Activated CD8-positive, alpha-beta T cell treated with anti-CD3 and anti-CD28 coated beads, Interleukin-2, amount 10 ng/mL, durations not matched to agents 7 days and 5 days (primary cell): ENCODE measurements at regions not wholly inside any gene's neighbourhood (a gene's known extent, or its start where the extent isn't known, plus 50 kb on each side); places are given as distances from the start of the nearest gene placed in this dataset.
"Not testable (repeated sequence)": the region's sequence is repeated elsewhere in the genome, so short reads cannot be mapped to it uniquely, and the experiment has no call there.

Experiments used
- ATAC-seq: fragments of 150-1000 bp; cut with Tn5 transposase; one replicate; pipeline ENCODE4 v1.10.0; 2021; ENCODE audit warnings: moderate library complexity
- CTCF ChIA-PET: fragments of 350-600 bp; sonication (Branson Sonifier 250); formaldehyde crosslinking; loops from one replicate; lab custom pipeline; 2021; ENCODE audit warnings: antibody characterized with exemption; lab: Charles Lee
- POLR2A ChIA-PET: fragments of 350-600 bp; sonication (Branson Sonifier 250); formaldehyde crosslinking; loops from one replicate; lab custom pipeline; 2021; ENCODE audit warnings: antibody characterized with exemption; lab: Charles Lee
- DNase-seq: peaks from one replicate; pipeline ENCODE4 v3.0.0-alpha.2; 2020
- H3K27ac Mint-ChIP-seq: one replicate; pipeline ENCODE4 v1.8.0; 2021; ENCODE audit warnings: mild to moderate bottlenecking, mixed read lengths
- H3K27me3 Mint-ChIP-seq: one replicate; pipeline ENCODE4 v1.8.0; 2021; ENCODE audit warnings: low read depth, mixed read lengths
- H3K36me3 Mint-ChIP-seq: one replicate; pipeline ENCODE4 v1.8.0; 2021; ENCODE audit warnings: low read depth, mixed read lengths
- H3K4me1 Mint-ChIP-seq: one replicate; pipeline ENCODE4 v1.8.0; 2021; ENCODE audit warnings: low read depth, mixed read lengths
- H3K4me3 Mint-ChIP-seq: one replicate; pipeline ENCODE4 v1.8.0; 2021; ENCODE audit warnings: mild to moderate bottlenecking, mixed read lengths
- H3K9me3 Mint-ChIP-seq: one replicate; pipeline ENCODE4 v1.8.0; 2022; ENCODE audit warnings: mixed read lengths; ENCODE audit not compliant: insufficient read depth

GRCh38 chr18:22302144-22302543, 115.6 kb downstream of the CTAGE1 start:
- no peak for ATAC-seq
- no peak overlapping the region for H3K27ac Mint-ChIP-seq

GRCh38 chr18:22300665-22301636, 116.8 kb downstream of the CTAGE1 start:
- no peak overlapping the region for H3K27ac Mint-ChIP-seq
- no peaks in the 10 kb centered on the region for H3K36me3 Mint-ChIP-seq
- DNase-seq = no peak
- CTCF ChIA-PET = interaction anchor here (0.6 kb wide), 1 partner anchor 239 kb away, joined by 5 read pairs; no protein-coding TSS in a partner anchor
- ATAC-seq = no peak
- H3K27me3 Mint-ChIP-seq = no peaks in the 10 kb centered on the region
- no peak overlapping the region for H3K4me3 Mint-ChIP-seq
- POLR2A ChIA-PET = no interaction called here
- no peaks in the 10 kb centered on the region for H3K4me1 Mint-ChIP-seq
- H3K9me3 Mint-ChIP-seq = no peaks in the 10 kb centered on the region

More at GRCh38 chr18:22302144-22302543, 115.6 kb downstream of the CTAGE1 start:
- Mint-ChIP-seq H3K4me3 (no peak overlapping the region), H3K4me1 (no peaks in the 10 kb centered on the region), H3K36me3 (no peaks in the 10 kb centered on the region), H3K9me3 (no peaks in the 10 kb centered on the region), H3K27me3 (no peaks in the 10 kb centered on the region)
- no peak for DNase-seq
- ChIA-PET CTCF (no interaction called here), POLR2A (no interaction called here)

- ChIA-PET POLR2A (no interaction called here), CTCF (no interaction called here)
- no peaks in the 10 kb centered on the region for H3K9me3 Mint-ChIP-seq
- DNase-seq = no peak
- ATAC-seq = no peak
- H3K4me1 Mint-ChIP-seq = no peaks in the 10 kb centered on the region
- H3K36me3 Mint-ChIP-seq = no peaks in the 10 kb centered on the region
- no peak overlapping the region for H3K27ac Mint-ChIP-seq
- H3K27me3 Mint-ChIP-seq = no peaks in the 10 kb centered on the region
- H3K4me3 Mint-ChIP-seq = no peak overlapping the region
These were observed 120.7 kb downstream of the CTAGE1 start for GRCh38 chr18:22297008-22297407.

DNA sequence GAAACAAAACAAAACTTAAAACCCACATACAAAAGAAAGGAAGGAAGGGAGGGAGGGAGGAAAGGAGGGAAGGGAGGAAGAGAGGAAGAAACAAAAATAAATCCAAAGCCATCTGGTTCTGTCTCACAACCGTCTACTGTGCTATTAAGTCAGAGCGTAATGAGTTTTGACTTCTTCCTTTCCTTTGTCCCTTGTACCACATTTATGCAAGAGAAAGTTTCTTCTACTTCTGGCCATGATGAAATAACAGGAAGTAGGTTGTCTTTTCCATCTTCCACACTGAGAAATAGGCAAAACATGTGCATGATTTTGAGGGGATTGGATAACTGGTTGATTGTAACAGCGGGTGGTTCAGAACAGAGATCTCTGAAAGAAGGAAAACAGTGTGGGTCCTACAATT, 121.4 kb downstream of the CTAGE1 start:
- CTCF ChIA-PET = no interaction called here
- Mint-ChIP-seq H3K36me3 (no peaks in the 10 kb centered on the region), H3K4me3 (no peak overlapping the region), H3K27ac (no peak overlapping the region), H3K27me3 (no peaks in the 10 kb centered on the region), H3K4me1 (no peaks in the 10 kb centered on the region), H3K9me3 (no peaks in the 10 kb centered on the region)
- ATAC-seq (no peak), DNase-seq (no peak)
- POLR2A ChIA-PET = no interaction called here

DNA sequence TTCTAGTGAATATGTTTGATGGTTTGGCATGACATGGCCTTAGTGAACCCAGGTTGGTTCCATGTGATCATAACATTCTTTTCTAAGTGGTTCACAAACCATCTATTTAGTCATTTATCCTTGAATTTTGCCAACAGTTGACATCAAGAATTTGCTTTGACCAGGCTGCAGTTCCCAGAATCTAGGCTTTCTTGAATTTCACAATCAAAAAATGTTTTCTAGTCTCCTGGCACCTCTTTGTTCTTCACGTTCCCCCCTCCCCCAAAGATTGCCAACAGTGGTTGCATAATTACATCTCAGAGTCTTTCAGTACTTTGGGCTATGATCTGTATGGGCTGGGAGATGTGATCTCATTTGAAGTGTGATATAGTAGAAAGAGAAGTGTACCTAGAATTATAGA, 124.0 kb downstream of the GATA6 start:
- H3K4me1 Mint-ChIP-seq = no peaks in the 10 kb centered on the region
- no peak overlapping the region for H3K27ac Mint-ChIP-seq
- H3K36me3 Mint-ChIP-seq = no peaks in the 10 kb centered on the region
- no peaks in the 10 kb centered on the region for H3K27me3 Mint-ChIP-seq
- no peaks in the 10 kb centered on the region for H3K9me3 Mint-ChIP-seq
- DNase-seq (no peak), ATAC-seq (no peak)
- ChIA-PET CTCF (no interaction called here), POLR2A (no interaction called here)
- H3K4me3 Mint-ChIP-seq = no peak overlapping the region

- DNase-seq = no peak
- no peak for ATAC-seq
- H3K36me3 Mint-ChIP-seq = no peaks in the 10 kb centered on the region
- H3K4me1 Mint-ChIP-seq = no peaks in the 10 kb centered on the region
- CTCF ChIA-PET = no interaction called here
- POLR2A ChIA-PET = no interaction called here
- H3K27me3 Mint-ChIP-seq = no peaks in the 10 kb centered on the region
- H3K4me3 Mint-ChIP-seq = no peak overlapping the region
- H3K27ac Mint-ChIP-seq = no peak overlapping the region
- H3K9me3 Mint-ChIP-seq = no peaks in the 10 kb centered on the region
These were observed 120.6 kb downstream of the GATA6 start for GRCh38 chr18:22290004-22290403.

DNA sequence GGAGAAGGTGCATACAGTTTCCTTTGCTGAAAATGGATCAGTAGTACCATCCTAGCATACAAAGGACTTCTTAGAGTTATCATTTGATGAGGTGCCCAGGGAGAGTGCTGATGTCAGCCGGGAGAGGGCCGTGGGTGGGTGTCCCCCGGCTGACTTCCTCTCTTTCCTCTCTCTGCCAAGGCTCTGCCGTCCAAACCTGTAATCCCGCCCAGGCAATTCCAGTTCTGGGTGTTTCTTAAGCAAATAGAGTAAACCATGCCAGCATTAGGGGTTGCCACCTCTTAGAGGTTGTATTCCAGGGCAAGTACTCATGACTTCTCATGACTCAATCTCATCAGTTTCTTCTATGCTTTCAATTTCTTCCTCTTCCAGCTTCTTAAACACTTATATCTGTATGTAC, 117.2 kb downstream of the GATA6 start:
- no peaks in the 10 kb centered on the region for H3K36me3 Mint-ChIP-seq
- no peaks in the 10 kb centered on the region for H3K27me3 Mint-ChIP-seq
- no peak overlapping the region for H3K27ac Mint-ChIP-seq
- POLR2A ChIA-PET = no interaction called here
- DNase-seq (no peak), ATAC-seq (no peak)
- peaks cover 6% of the 10 kb centered on the region for H3K4me1 Mint-ChIP-seq
- CTCF ChIA-PET = no interaction called here
- no peaks in the 10 kb centered on the region for H3K9me3 Mint-ChIP-seq
- no peak overlapping the region for H3K4me3 Mint-ChIP-seq

DNA sequence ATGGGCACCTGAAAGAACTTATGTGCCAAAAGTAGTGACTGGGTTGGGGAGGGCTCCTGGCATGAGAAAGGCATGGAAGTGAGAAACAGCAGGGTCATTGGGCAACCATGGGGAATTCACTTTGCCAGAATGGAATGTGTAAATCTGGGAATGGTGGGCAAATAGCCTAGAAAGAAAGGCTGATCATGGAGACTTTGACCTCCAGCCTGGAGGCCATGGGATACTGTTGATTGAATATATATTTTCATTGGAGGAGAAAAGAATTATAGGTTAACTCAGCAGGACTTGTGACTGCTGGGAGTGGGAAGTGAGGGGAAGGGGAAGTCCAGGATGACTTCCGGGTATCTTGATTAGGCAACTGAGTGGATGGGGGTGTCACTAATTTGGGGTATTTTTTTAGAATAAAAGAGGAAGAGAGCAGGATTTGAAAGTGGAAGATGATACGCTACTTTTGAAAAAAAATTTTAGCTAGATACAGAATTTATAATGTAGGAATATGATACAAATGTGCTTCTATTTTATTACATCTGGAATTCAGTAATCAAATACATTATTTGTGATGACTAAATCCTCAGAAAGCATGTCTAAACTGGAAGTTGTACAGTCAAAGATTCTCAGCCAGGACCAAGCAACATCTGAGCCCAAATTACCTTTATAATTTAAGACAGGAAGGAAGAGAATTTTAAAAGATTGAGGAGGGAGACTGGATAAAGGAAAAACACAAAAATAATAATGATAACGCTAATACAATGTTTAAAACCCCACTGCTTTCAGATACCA, 116.2 kb downstream of the GATA6 start:
- ChIA-PET POLR2A (no interaction called here), CTCF (no interaction called here)
- H3K36me3 Mint-ChIP-seq = no peaks in the 10 kb centered on the region
- H3K27ac Mint-ChIP-seq = no peak overlapping the region
- peaks cover 6% of the 10 kb centered on the region for H3K4me1 Mint-ChIP-seq
- no peaks in the 10 kb centered on the region for H3K9me3 Mint-ChIP-seq
- ATAC-seq = no peak
- no peaks in the 10 kb centered on the region for H3K27me3 Mint-ChIP-seq
- no peak for DNase-seq
- no peak overlapping the region for H3K4me3 Mint-ChIP-seq

DNA sequence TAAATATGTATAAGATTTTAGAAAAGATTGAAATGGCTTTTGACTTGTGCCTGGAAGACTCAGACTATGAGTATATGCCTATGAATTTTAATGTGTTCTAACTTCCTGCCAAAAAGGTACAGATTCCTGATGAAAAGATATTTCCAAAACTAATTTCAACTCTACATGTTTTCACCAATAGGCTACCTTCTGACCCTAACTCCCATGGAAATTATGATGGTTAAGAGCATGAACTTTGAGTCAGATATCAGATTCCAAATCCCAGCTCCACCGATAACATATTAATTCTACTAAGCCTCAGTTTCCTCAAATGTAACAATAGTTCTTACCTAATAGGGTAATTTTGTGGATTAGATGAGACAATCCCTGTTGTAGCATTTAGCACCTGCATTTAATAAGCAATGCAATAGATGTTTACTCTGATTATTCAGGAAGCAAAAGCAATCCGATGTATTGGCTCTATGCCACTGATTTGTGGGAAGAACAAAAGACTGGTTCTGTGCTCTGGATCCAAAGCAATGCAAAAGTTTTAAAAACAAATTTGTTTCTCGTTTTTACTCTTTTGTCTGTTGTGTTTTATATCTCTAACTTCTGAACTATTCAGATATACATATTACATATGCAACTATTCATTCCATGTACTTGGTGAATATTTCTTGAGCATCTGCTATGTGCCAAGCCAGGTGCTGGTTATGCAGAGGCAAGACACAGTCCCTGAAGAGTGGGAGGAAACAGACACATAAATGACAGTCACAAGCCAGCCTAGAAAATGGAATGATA, 115.4 kb downstream of the GATA6 start:
- ChIA-PET CTCF (no interaction called here), POLR2A (no interaction called here)
- DNase-seq = no peak
- Mint-ChIP-seq H3K36me3 (no peaks in the 10 kb centered on the region), H3K4me3 (no peak overlapping the region), H3K27ac (no peak overlapping the region), H3K9me3 (no peaks in the 10 kb centered on the region), H3K27me3 (no peaks in the 10 kb centered on the region), H3K4me1 (peaks cover 6% of the 10 kb centered on the region)
- ATAC-seq = no peak

DNA sequence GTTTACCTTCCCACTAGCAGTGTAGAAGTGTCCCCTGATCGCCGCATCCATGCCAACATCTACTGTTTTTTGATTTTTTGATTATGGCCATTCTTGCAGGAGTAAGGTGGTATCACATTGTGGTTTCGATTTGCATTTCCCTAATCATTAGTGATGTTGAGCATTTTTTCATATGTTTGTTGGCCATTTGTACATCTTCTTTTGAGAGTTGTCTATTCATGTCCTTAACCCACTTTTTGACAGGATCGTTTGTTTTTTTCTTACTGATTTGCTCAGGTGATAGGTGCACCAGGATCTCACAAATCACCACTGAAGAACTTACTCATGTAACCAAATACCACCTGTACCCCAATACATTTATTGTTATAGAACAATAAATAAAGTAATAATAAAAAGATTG, 114.5 kb downstream of the GATA6 start:
- ATAC-seq, H3K36me3 Mint-ChIP-seq, DNase-seq, POLR2A ChIA-PET, H3K9me3 Mint-ChIP-seq, CTCF ChIA-PET, H3K27ac Mint-ChIP-seq, H3K4me1 Mint-ChIP-seq, H3K27me3 Mint-ChIP-seq, H3K4me3 Mint-ChIP-seq: not testable (repeated sequence)

- H3K4me3 Mint-ChIP-seq = no peak overlapping the region
- H3K27me3 Mint-ChIP-seq = no peaks in the 10 kb centered on the region
- DNase-seq (no peak), ATAC-seq (no peak)
- no peak overlapping the region for H3K27ac Mint-ChIP-seq
- POLR2A ChIA-PET = interaction anchor here (1.5 kb wide), 1 partner anchor 59 kb away, joined by 4 read pairs; no protein-coding TSS in a partner anchor
- H3K4me1 Mint-ChIP-seq = peaks cover 6% of the 10 kb centered on the region
- no peaks in the 10 kb centered on the region for H3K36me3 Mint-ChIP-seq
- CTCF ChIA-PET = no interaction called here
- no peaks in the 10 kb centered on the region for H3K9me3 Mint-ChIP-seq
These were observed 114.0 kb downstream of the GATA6 start for GRCh38 chr18:22283397-22283796.
